HepG2 (cell line): ENCODE measurements at regions not wholly inside any gene's neighbourhood (a gene's known extent, or its start where the extent isn't known, plus 50 kb on each side); places are given as distances from the start of the nearest gene placed in this dataset.

Experiments
- IRF2 ChIP-seq: IDR thresholded peaks from 2 replicates; pipeline ENCODE4 v1.6.1; 2018; ENCODE audit warnings: missing genetic modification reagents, missing compliant biosample characterization
- KAT7 ChIP-seq: IDR thresholded peaks from 2 replicates; pipeline ENCODE4 v1.6.1; 2018; ENCODE audit warnings: borderline replicate concordance, missing compliant biosample characterization
- MBNL3 ChIP-seq: fragments of 250-450 bp; sonication (Bioruptor Pico); conservative IDR thresholded peaks from 2 replicates; pipeline ENCODE4 v1.8.0; 2022; ENCODE audit warnings: mild to moderate bottlenecking, inconsistent platforms
- NCOR1 ChIP-seq: fragments of 200-600 bp; sonication (generic); IDR thresholded peaks from 2 replicates; pipeline ENCODE4 v1.7.0; 2017; ENCODE audit warnings: antibody characterized with exemption, low read length, borderline replicate concordance
- NFRKB ChIP-seq: fragments of 450-650 bp; IDR thresholded peaks from 2 replicates; pipeline ENCODE4 v1.6.1; 2017
- POLR2A ChIP-seq, 2 experiments: IDR thresholded peaks; 2 replicates each; pipeline ENCODE4 v1.6.1; 2011; ENCODE audit warnings: low read depth in 2 of 2, low read length in 2 of 2, mild to moderate bottlenecking in 1 of 2, moderate library complexity in 1 of 2; ENCODE audit not compliant: insufficient read depth in 1 of 2
- PRPF4 ChIP-seq: fragments of 200-400 bp; formaldehyde crosslinking; IDR thresholded peaks from 2 replicates; pipeline ENCODE4 v1.6.1; 2016; ENCODE audit warnings: low read length, low read depth; ENCODE audit not compliant: poor library complexity, severe bottlenecking
- SMC3 ChIP-seq: IDR thresholded peaks from 2 replicates; pipeline ENCODE4 v1.6.1; 2011; ENCODE audit warnings: low read length, improper control_type of control experiment
- YY1 ChIP-seq: IDR thresholded peaks from 2 replicates; pipeline ENCODE4 v1.6.1; 2011; ENCODE audit warnings: low read length, low read depth, moderate library complexity, mild to moderate bottlenecking; ENCODE audit not compliant: insufficient read depth, insufficient replicate concordance
- TF ChIP-seq, protein P1 (sequence below): sonication (generic); formaldehyde crosslinking; IDR thresholded peaks from 2 replicates; pipeline ENCODE4 v1.5.0; 2020; ENCODE audit warnings: mild to moderate bottlenecking, missing genetic modification reagents, moderate library complexity
- TF ChIP-seq, protein P2 (sequence below): sonication (generic); formaldehyde crosslinking; IDR thresholded peaks from 2 replicates; pipeline ENCODE4 v1.4.0; 2020; ENCODE audit warnings: missing genetic modification reagents
- TF ChIP-seq, protein P3 (sequence below): sonication (generic); formaldehyde crosslinking; IDR thresholded peaks from 2 replicates; pipeline ENCODE4 v1.4.0; 2020; ENCODE audit warnings: mild to moderate bottlenecking, missing genetic modification reagents, borderline replicate concordance
- TF ChIP-seq, protein P4 (sequence below): sonication (generic); formaldehyde crosslinking; IDR thresholded peaks from 2 replicates; pipeline ENCODE4 v1.4.0; 2020; ENCODE audit warnings: low read depth, mild to moderate bottlenecking, missing genetic modification reagents

DNA sequence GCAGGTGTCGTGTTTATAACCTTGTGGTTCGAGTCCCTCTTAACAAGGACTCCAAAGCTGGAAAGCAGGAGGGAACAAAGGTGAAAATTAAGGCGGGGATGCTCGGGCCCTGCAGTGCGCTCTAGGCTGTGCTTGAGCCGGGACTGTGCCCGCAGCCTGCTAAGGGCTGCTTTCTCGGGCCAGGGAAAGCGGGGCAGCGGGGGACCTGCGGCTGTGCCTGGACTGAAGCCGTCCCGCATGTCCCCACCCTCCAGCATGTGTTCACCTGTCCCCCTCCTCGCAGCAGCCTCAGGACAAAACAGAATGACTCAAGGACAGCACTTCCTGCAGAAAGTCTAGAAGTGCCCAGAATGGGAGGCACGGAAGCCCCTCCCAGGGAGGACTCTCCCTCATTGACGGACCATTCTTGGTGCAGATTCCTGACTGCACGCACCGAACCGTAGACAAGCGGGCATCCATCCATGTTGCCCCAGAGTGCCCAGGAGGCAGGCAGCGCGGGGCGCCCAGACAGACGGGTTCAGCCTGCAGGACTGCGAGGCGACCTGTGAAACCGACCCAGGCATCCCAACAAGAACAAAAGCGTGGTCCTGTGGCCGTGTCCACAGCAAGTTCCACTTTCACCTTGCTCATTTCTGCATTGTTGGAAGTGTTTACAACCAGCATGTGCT, 342.9 kb downstream of the MAGEB5 start:
- TF ChIP-seq SMC3 (no peak), NFRKB (no peak), MBNL3 (CRISPR knock-in tag) (no peak), YY1 (no peak), NCOR1 (no peak), POLR2A (IDR thresholded peaks at IDR 0.05; ENCODE audit: insufficient read depth in 1 of 2, low read depth in 2 of 2, low read length in 2 of 2) (no peak), IRF2 (no peak), PRPF4 (no peak), KAT7 (CRISPR knock-in tag) (no peak)
- TF ChIP-seq, protein P1, sequence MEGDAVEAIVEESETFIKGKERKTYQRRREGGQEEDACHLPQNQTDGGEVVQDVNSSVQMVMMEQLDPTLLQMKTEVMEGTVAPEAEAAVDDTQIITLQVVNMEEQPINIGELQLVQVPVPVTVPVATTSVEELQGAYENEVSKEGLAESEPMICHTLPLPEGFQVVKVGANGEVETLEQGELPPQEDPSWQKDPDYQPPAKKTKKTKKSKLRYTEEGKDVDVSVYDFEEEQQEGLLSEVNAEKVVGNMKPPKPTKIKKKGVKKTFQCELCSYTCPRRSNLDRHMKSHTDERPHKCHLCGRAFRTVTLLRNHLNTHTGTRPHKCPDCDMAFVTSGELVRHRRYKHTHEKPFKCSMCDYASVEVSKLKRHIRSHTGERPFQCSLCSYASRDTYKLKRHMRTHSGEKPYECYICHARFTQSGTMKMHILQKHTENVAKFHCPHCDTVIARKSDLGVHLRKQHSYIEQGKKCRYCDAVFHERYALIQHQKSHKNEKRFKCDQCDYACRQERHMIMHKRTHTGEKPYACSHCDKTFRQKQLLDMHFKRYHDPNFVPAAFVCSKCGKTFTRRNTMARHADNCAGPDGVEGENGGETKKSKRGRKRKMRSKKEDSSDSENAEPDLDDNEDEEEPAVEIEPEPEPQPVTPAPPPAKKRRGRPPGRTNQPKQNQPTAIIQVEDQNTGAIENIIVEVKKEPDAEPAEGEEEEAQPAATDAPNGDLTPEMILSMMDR (CRISPR knock-in tag) = no peak
- TF ChIP-seq, protein P2, sequence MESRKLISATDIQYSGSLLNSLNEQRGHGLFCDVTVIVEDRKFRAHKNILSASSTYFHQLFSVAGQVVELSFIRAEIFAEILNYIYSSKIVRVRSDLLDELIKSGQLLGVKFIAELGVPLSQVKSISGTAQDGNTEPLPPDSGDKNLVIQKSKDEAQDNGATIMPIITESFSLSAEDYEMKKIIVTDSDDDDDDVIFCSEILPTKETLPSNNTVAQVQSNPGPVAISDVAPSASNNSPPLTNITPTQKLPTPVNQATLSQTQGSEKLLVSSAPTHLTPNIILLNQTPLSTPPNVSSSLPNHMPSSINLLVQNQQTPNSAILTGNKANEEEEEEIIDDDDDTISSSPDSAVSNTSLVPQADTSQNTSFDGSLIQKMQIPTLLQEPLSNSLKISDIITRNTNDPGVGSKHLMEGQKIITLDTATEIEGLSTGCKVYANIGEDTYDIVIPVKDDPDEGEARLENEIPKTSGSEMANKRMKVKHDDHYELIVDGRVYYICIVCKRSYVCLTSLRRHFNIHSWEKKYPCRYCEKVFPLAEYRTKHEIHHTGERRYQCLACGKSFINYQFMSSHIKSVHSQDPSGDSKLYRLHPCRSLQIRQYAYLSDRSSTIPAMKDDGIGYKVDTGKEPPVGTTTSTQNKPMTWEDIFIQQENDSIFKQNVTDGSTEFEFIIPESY (CRISPR knock-in tag) = no peak
- TF ChIP-seq, protein P3, sequence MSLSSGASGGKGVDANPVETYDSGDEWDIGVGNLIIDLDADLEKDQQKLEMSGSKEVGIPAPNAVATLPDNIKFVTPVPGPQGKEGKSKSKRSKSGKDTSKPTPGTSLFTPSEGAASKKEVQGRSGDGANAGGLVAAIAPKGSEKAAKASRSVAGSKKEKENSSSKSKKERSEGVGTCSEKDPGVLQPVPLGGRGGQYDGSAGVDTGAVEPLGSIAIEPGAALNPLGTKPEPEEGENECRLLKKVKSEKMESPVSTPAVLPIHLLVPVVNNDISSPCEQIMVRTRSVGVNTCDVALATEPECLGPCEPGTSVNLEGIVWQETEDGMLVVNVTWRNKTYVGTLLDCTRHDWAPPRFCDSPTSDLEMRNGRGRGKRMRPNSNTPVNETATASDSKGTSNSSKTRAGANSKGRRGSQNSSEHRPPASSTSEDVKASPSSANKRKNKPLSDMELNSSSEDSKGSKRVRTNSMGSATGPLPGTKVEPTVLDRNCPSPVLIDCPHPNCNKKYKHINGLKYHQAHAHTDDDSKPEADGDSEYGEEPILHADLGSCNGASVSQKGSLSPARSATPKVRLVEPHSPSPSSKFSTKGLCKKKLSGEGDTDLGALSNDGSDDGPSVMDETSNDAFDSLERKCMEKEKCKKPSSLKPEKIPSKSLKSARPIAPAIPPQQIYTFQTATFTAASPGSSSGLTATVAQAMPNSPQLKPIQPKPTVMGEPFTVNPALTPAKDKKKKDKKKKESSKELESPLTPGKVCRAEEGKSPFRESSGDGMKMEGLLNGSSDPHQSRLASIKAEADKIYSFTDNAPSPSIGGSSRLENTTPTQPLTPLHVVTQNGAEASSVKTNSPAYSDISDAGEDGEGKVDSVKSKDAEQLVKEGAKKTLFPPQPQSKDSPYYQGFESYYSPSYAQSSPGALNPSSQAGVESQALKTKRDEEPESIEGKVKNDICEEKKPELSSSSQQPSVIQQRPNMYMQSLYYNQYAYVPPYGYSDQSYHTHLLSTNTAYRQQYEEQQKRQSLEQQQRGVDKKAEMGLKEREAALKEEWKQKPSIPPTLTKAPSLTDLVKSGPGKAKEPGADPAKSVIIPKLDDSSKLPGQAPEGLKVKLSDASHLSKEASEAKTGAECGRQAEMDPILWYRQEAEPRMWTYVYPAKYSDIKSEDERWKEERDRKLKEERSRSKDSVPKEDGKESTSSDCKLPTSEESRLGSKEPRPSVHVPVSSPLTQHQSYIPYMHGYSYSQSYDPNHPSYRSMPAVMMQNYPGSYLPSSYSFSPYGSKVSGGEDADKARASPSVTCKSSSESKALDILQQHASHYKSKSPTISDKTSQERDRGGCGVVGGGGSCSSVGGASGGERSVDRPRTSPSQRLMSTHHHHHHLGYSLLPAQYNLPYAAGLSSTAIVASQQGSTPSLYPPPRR (CRISPR knock-in tag) = no peak
- TF ChIP-seq, protein P4, sequence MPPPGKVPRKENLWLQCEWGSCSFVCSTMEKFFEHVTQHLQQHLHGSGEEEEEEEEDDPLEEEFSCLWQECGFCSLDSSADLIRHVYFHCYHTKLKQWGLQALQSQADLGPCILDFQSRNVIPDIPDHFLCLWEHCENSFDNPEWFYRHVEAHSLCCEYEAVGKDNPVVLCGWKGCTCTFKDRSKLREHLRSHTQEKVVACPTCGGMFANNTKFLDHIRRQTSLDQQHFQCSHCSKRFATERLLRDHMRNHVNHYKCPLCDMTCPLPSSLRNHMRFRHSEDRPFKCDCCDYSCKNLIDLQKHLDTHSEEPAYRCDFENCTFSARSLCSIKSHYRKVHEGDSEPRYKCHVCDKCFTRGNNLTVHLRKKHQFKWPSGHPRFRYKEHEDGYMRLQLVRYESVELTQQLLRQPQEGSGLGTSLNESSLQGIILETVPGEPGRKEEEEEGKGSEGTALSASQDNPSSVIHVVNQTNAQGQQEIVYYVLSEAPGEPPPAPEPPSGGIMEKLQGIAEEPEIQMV = no peak
